Left ventricle myocardium superior (tissue), 1 donor: ENCODE measurements at regions not wholly inside any gene's neighbourhood (a gene's known extent, or its start where the extent isn't known, plus 50 kb on each side); places are given as distances from the start of the nearest gene placed in this dataset.
A peak's percentile ranks its signal among the peaks of the same experiment; 100 is the strongest.
"Not testable (repeated sequence)": the region's sequence is repeated elsewhere in the genome, so short reads cannot be mapped to it uniquely, and the experiment has no call there.

ENCODE experiments used
- ATAC-seq: fragments of 200-7000 bp; cut with Tn5 transposase; one replicate; pipeline ENCODE4 v1.9.1; 2020; ENCODE audit warnings: mild to moderate bottlenecking, moderate library complexity
- DNase-seq: peaks from one replicate; pipeline ENCODE4 v3.0.0-alpha.2; 2020
- intact Hi-C: fragments of 100-400 bp; cut with micrococcal nuclease; formaldehyde crosslinking; loops from one replicate; pipeline ENCODE4 v1.11.0; 2022
- donor health status: DM: no; HTN: yes; CAD: no; lungs with severe emphysema.

GRCh38 chr4:156517956-156518355 lies 453.6 kb downstream of the PDGFC start:
- intact Hi-C loops = no loop called here
- DNase-seq (no peak), ATAC-seq (no peak)

- ATAC-seq (no peak), DNase-seq (no peak)
- intact Hi-C loops = no loop called here
Observed at GRCh38 chr4:156517546-156517945, 454.1 kb downstream of the PDGFC start.

DNA sequence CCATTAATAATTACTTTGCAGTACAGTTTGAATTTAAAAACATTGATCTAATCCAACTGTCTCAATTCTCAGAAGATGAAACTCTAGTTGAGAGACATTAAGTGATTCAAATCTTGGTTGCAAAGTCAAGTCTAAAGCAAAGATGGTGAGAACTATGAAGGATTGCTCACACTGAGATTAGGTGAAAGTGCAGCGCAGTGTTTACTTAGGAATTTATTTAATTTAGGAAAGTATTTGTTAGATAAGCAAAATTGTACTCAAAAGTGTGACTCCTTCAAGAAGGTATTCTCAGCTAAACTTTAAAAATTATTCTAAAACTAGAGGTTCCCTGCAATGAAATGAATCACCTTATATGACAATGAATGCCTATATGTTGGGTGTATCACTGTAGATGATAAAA lies 454.9 kb downstream of the PDGFC start:
- DNase-seq = no peak
- intact Hi-C loops = no loop called here
- no peak for ATAC-seq

DNA sequence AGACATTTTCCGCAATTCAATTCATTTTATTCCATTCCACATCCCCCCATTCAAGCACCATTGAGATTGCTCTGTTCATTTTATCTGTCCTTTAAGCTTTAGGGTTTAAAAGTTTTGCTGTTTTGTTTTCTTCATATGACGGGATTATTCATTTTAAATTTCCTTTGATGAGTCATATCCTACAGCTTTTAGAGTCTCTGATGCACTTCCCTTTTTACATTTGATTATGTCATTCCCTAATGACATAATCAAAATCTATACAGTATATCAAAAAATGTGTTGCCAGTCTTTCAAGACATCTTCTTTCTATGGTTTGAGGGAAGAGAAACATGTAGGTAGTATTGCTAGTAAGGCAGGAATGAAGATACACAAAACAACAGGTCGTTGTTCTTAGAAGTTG lies 456.3 kb downstream of the PDGFC start:
- no peak for ATAC-seq
- no peak for DNase-seq
- intact Hi-C loops = no loop called here

DNA sequence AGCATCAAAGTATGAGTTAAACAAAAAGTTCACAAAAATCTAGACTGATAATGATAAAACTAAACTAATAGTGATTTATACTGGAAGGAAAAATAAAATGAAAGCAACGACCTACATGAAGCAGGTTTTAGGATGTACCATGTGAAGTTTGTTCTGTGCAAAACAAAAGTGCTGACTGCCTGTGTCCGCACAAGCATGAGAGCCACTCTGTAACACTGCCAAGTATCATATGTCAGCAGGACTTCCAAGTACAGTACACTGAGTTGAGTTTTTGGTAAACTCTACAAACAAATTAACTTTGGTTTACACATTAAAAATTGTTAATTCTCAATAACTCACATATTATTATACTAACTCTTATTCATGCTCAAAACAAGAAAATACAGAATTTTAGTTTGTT lies 459.0 kb downstream of the PDGFC start:
- no peak for ATAC-seq
- intact Hi-C loops = no loop called here
- no peak for DNase-seq

- intact Hi-C loops, ATAC-seq: not testable (repeated sequence)
Observed at GRCh38 chr4:156509921-156510320, 461.7 kb downstream of the PDGFC start.

DNA sequence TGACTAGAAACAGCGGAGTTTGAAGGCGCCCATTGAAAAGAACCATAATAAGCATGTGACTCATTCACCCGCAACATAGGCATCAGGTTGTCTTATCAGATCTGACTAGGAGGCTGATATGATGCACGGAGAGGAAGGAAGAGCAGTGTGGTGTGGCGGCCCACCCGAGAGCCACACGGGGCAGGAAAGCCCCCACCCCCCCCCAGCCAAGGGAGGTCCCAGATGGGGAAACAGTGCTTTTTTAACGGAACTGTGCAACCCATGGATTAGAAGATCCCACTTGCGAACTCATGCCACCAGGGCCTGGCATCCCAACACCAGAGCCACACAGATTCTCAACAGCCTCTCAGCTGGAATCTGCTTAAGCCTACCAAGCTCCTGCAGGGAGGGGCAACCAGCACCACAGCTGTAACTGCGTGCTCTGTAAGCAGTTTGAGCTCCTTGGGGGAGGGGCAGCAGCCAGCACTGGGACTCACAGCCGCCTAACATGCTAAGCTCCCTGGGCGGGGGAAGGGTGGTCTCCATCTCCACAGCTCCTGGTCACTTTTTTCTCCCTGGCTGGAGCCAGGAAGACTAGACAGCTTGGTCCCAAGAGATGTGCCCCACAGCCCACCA lies 466.2 kb downstream of the PDGFC start:
- no peak for DNase-seq
- no peak for ATAC-seq
- intact Hi-C loops = no loop called here

More at GRCh38 chr4:156509921-156510320, 461.7 kb downstream of the PDGFC start:
- not testable (repeated sequence) for DNase-seq

DNA sequence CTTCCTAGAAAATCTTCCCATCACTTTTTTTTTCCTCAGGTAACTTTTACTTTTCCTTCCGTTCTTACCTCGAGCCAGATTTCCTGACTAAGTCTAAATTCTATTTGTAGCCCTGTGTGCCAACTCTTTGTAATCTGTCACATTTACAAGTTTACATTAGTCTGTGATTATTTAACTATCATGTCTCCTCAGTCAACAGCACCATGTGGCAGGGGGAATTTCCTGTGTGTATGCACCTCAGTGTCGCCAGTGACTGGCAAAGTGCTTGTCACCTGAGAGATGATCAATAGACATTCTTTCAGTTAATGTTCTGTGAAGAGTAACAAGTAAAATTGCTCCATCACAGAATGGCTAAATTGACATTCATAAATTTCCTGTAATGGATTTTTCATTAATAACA lies 468.5 kb downstream of the PDGFC start:
- intact Hi-C loops = no loop called here
- ATAC-seq (no peak), DNase-seq (no peak)

DNA sequence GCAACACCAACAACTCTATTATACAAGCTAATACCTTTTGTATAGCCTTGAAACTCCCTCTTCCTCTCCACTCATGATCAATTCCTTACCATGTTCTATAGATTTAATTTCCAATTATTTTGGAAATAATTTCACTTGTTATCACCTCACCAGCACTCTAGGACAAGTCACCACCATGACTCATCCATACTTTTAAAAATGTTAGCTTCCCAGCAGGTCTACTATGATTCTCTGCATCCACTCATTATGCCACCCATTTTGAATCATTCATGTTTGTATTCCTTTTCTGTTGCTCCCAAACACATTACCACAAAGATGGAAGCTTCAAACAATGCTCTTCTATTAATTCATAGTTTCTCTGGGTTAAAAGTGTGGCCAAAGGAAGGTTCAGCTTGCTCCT lies 469.6 kb downstream of the PDGFC start:
- intact Hi-C loops = no loop called here
- no peak for ATAC-seq
- DNase-seq = no peak

DNA sequence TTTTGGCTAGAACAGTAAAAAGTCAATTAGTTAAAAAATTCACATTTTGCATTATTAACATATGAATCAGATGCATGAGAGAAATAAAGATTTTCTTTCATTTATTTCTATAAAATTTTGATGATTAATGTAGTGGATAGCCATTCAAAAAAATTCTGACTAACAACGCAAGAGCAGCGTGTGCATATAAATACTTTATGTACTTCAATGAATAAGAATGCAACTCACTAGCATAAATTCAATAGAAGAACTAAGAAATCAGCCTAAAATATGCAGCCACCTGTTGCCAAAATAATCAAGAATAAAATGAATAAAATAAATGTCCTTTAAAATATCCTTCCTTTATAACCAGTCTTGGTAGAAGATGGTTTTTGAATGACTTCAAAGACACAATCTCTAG lies 471.9 kb downstream of the PDGFC start:
- intact Hi-C loops = no loop called here
- no peak for ATAC-seq
- no peak for DNase-seq

DNA sequence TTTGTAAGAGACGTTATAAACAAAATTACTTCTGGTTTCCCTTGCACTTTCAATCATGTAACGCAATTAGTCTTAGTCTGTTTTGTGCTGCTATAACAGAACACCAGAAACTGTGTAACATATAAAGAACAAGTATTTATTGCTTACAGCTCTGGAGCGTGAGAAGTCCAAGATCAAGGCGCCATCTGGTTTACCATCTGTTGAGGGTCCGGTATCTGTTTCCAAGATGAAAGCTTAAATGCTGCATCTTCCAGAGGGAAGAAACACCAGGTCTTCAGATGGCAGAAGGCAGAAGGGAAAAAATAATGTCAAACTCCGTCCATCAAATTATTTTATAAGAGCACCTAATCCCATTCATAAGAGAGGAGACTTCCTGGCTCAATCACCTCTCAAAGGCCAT lies 474.1 kb downstream of the PDGFC start:
- intact Hi-C loops = no loop called here
- no peak for ATAC-seq
- no peak for DNase-seq

GRCh38 chr4:156496797-156497196 lies 474.8 kb downstream of the PDGFC start:
- intact Hi-C loops = no loop called here
- DNase-seq = no peak
- no peak for ATAC-seq

GRCh38 chr4:156495836-156496235 lies 475.8 kb downstream of the PDGFC start:
- no peak for ATAC-seq
- intact Hi-C loops = no loop called here

GRCh38 chr4:156495091-156495490 lies 476.5 kb downstream of the PDGFC start:
- DNase-seq = no peak
- ATAC-seq = no peak
- intact Hi-C loops = no loop called here

More at GRCh38 chr4:156495836-156496235, 475.8 kb downstream of the PDGFC start:
- no peak for DNase-seq

- DNase-seq (no peak), ATAC-seq (no peak)
- intact Hi-C loops = no loop called here
Observed at GRCh38 chr4:156493858-156494257, 477.7 kb downstream of the PDGFC start.

- intact Hi-C loops = no loop called here
- no peak for DNase-seq
Observed at GRCh38 chr4:156487107-156487506, 484.5 kb downstream of the PDGFC start.

GRCh38 chr4:156481845-156482244 lies 489.8 kb downstream of the PDGFC start:
- ATAC-seq (no peak), DNase-seq (no peak)

More at GRCh38 chr4:156487107-156487506, 484.5 kb downstream of the PDGFC start:
- ATAC-seq = no peak

DNA sequence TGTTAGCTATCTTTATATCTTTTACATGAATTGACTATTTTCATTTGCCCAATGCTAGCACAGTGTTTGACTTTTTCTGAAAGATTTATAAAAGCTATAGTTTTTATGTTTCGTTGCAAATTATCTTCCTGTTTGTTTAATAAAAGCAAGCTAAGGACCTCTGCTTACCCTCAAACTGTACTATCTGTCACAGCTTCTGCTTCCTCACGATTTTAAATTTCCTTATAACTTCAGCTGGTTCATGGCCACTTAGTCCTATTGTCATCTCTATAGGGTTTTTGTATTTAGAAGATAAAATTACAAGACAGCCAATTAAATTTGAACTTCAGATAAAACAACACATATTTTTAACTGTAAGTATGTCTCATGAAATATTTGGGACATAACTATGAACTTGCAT lies 494.0 kb downstream of the PDGFC start:
- intact Hi-C loops = loop anchor here (10.0 kb wide), 1 partner anchor 567 kb away; no protein-coding TSS in a partner anchor
- no peak for ATAC-seq

More at GRCh38 chr4:156481845-156482244, 489.8 kb downstream of the PDGFC start:
- intact Hi-C loops = no loop called here

GRCh38 chr4:156476359-156476758 lies 495.2 kb downstream of the PDGFC start:
- no peak for DNase-seq
- ATAC-seq = no peak
- intact Hi-C loops = loop anchor here (10.0 kb wide), 1 partner anchor 568 kb away; no protein-coding TSS in a partner anchor

More for the DNA sequence above, 494.0 kb downstream of the PDGFC start:
- no peak for DNase-seq

DNA sequence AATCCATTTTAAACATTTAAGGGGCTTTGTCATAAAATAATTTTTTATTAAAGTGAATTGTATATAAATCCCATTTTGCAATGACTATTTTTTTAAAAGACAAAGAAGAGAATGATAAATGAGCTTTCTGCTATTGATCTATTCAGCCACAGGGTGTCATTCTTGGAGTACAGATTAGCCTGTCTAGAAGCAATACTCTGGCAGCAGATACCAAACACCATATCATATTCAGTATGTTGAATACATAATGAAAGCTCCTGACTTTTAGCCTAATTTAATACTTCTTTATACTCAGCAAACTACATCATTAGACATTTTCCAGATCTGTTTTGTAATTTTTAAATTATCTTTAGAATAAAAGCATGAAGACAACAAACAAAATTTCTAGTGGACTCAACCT lies 496.3 kb downstream of the PDGFC start:
- ATAC-seq (peak; percentile 67), DNase-seq (no peak)
- intact Hi-C loops = loop anchor here (10.0 kb wide), 1 partner anchor 569 kb away; no protein-coding TSS in a partner anchor

GRCh38 chr4:156473151-156473550 lies 498.4 kb downstream of the PDGFC start:
- DNase-seq = no peak
- intact Hi-C loops = loop anchor here (10.0 kb wide), 1 partner anchor 572 kb away; no protein-coding TSS in a partner anchor
- no peak for ATAC-seq
